Lower leg skin (tissue), 4 donors: ENCODE measurements at regions not wholly inside any gene's neighbourhood (a gene's known extent, or its start where the extent isn't known, plus 50 kb on each side); places are given as distances from the start of the nearest gene placed in this dataset.
"Not testable (repeated sequence)": the region's sequence is repeated elsewhere in the genome, so short reads cannot be mapped to it uniquely, and the experiment has no call there.

Experiments used
- DNase-seq, 2 donors: peaks; one replicate each; pipeline ENCODE4 v3.0.0-alpha.2; 2019; ENCODE audit warnings: low spot score in 2 of 2
- H3K4me3 ChIP-seq: fragments of 200-600 bp; sonication (generic); 2 replicates; pipeline ENCODE4 v1.5.1; 2017; ENCODE audit warnings: mild to moderate bottlenecking, low read depth; ENCODE audit not compliant: poor library complexity, severe bottlenecking
- POLR2A ChIP-seq, 2 donors: fragments of 450-650 bp; IDR thresholded peaks; one replicate each; pipeline ENCODE4 v1.6.1; 2016 to 2017; ENCODE audit warnings: antibody characterized with exemption in 2 of 2, mild to moderate bottlenecking in 1 of 2, moderate library complexity in 1 of 2
- WGBS, 2 donors: methylation state at CpG; one replicate each; pipeline ENCODE4 v1.1.5; 2018; 5-methylcytosine and 5-hydroxymethylcytosine counted together
- intact Hi-C: fragments of 100-400 bp; cut with DNase I; formaldehyde crosslinking; loops from one replicate; pipeline ENCODE4 v1.15.0; 2023; ENCODE audit warnings: low total_unique reads
- TF ChIP-seq, protein P1 (sequence below), 3 donors: fragments of 450-650 bp; IDR thresholded peaks; one replicate each; pipeline ENCODE4 v1.5.1; 2016; ENCODE audit warnings: antibody characterized with exemption in 3 of 3, mild to moderate bottlenecking in 3 of 3, moderate library complexity in 2 of 3

- TF ChIP-seq, protein P1, sequence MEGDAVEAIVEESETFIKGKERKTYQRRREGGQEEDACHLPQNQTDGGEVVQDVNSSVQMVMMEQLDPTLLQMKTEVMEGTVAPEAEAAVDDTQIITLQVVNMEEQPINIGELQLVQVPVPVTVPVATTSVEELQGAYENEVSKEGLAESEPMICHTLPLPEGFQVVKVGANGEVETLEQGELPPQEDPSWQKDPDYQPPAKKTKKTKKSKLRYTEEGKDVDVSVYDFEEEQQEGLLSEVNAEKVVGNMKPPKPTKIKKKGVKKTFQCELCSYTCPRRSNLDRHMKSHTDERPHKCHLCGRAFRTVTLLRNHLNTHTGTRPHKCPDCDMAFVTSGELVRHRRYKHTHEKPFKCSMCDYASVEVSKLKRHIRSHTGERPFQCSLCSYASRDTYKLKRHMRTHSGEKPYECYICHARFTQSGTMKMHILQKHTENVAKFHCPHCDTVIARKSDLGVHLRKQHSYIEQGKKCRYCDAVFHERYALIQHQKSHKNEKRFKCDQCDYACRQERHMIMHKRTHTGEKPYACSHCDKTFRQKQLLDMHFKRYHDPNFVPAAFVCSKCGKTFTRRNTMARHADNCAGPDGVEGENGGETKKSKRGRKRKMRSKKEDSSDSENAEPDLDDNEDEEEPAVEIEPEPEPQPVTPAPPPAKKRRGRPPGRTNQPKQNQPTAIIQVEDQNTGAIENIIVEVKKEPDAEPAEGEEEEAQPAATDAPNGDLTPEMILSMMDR (IDR thresholded peaks at IDR 0.05): no peak
- TF ChIP-seq POLR2A (IDR thresholded peaks at IDR 0.05): no peak
- no peak for DNase-seq
- H3K4me3 ChIP-seq: no peak overlapping the region
- intact Hi-C loops: no loop called here
- WGBS, 2 donors: 88 to 89% methylated on average over 3 of the region's 3 CpGs
Measured at GRCh38 chr7:156509216-156509615, 131.4 kb upstream of the RNF32 start.

DNA sequence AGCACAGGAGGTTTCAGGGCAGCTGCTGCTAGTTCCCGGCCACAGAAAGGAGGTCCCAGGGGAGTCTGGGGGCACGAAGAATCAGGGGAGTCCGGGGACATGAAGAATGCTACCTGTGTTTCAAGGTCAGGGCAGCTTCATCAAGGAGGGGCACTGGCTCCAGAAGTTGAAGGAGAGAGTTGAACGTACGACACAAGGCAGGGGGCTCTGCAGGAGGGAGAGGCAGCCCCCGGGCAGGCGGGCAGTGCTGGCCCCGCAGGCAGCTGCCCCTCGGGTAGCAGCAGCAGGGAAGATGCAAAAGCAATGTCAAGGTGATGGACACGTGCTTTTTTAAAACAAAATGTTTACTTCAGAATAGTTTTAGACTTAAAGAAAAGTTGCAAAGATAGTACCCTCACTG, 134.7 kb upstream of the RNF32 start:
- TF ChIP-seq, protein P1 (IDR thresholded peaks at IDR 0.05): no peak
- TF ChIP-seq POLR2A (IDR thresholded peaks at IDR 0.05): no peak
- no peak overlapping the region for H3K4me3 ChIP-seq
- no peak for DNase-seq
- intact Hi-C loops: no loop called here
- 78 to 84% methylated on average over 10 of the region's 10 CpGs for WGBS, 2 donors

GRCh38 chr7:156504687-156505545, 135.7 kb upstream of the RNF32 start:
- 80 to 87% methylated on average over 27 of the region's 27 CpGs for WGBS, 2 donors
- no peak for DNase-seq
- H3K4me3 ChIP-seq: no peak overlapping the region
- intact Hi-C loops: no loop called here
- TF ChIP-seq, protein P1 (IDR thresholded peaks at IDR 0.05): no peak
- no peak for TF ChIP-seq POLR2A (IDR thresholded peaks at IDR 0.05)

DNA sequence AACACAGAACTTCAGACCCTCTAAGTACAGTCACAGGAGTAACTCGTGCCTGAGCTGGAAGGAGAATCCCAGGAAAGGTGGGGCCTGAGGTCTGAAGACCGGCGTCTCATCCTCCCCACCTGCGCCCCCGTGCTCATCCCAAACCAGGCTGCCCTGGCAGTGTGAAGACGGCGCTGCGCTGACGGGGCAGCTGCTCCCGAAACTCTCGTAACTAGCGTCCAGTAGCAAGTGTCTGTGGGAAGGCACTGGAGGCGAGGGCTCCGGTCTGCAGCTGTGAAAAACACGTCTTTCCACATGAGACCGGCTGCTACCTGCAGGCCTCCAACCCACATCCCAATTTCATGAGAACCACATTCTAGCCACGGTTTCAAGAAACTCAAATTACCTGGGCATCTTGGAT, 136.6 kb upstream of the RNF32 start:
- TF ChIP-seq POLR2A (IDR thresholded peaks at IDR 0.05): no peak
- TF ChIP-seq, protein P1 (IDR thresholded peaks at IDR 0.05): no peak
- DNase-seq: no peak
- H3K4me3 ChIP-seq: no peak overlapping the region
- intact Hi-C loops: no loop called here
- 81 to 93% methylated on average over 17 of the region's 17 CpGs for WGBS, 2 donors

- DNase-seq: no peak
- H3K4me3 ChIP-seq: no peak overlapping the region
- 65 to 67% methylated on average over 7 of the region's 7 CpGs for WGBS, 2 donors
- intact Hi-C loops: no loop called here
- TF ChIP-seq, protein P1 (IDR thresholded peaks at IDR 0.05): no peak
- TF ChIP-seq POLR2A (IDR thresholded peaks at IDR 0.05): no peak
Measured at GRCh38 chr7:156503196-156503595, 137.4 kb upstream of the RNF32 start.

GRCh38 chr7:156501815-156502214, 138.8 kb upstream of the RNF32 start:
- WGBS, 2 donors: 92 to 97% methylated on average over 1 of the region's 1 CpG
- DNase-seq, intact Hi-C loops, H3K4me3 ChIP-seq: not testable (repeated sequence)
